SKM-1 (cell line): ENCODE measurements at regions not wholly inside any gene's neighbourhood (a gene's known extent, or its start where the extent isn't known, plus 50 kb on each side); places are given as distances from the start of the nearest gene placed in this dataset.

Experiments
- DNase-seq: peaks from one replicate; lab custom pipeline; 2025; ENCODE audit not compliant: unreplicated experiment; lab: John Stamatoyannopoulos, UW

- no peak for DNase-seq
Measured at GRCh38 chr13:50071379-50071778, 56.1 kb downstream of the KCNRG start.

- no peak for DNase-seq
Measured at GRCh38 chr13:50072676-50073075, 57.4 kb downstream of the KCNRG start.

GRCh38 chr13:50073340-50073739, 58.1 kb downstream of the KCNRG start:
- no peak for DNase-seq

GRCh38 chr13:50074843-50075242, 59.6 kb downstream of the KCNRG start:
- DNase-seq: no peak

- no peak for DNase-seq
Measured at GRCh38 chr13:50075619-50076097, 60.4 kb downstream of the KCNRG start.

GRCh38 chr13:50077431-50077830, 62.2 kb downstream of the KCNRG start:
- DNase-seq: no peak

- DNase-seq: no peak
Measured at GRCh38 chr13:50078231-50078894, 63.1 kb downstream of the KCNRG start.

- DNase-seq: no peak
Measured at GRCh38 chr13:50078895-50079654, 63.8 kb downstream of the KCNRG start.

GRCh38 chr13:50079655-50080202, 64.5 kb downstream of the KCNRG start:
- no peak for DNase-seq

GRCh38 chr13:50080203-50080910, 65.1 kb downstream of the KCNRG start:
- no peak for DNase-seq

GRCh38 chr13:50080911-50081678, 65.9 kb downstream of the KCNRG start:
- DNase-seq: no peak

- DNase-seq: peak; percentile 98
Measured at GRCh38 chr13:50081679-50082425, 66.6 kb downstream of the KCNRG start.

- DNase-seq: peak; percentile 68
Measured at GRCh38 chr13:50082426-50083281, 67.4 kb downstream of the KCNRG start.

GRCh38 chr13:50085063-50085462, 69.8 kb downstream of the KCNRG start:
- DNase-seq: no peak

- DNase-seq: no peak
Measured at GRCh38 chr13:50089633-50090032, 74.4 kb downstream of the KCNRG start.

- DNase-seq: no peak
Measured at GRCh38 chr13:50090211-50090610, 75.0 kb downstream of the KCNRG start.

- no peak for DNase-seq
Measured at GRCh38 chr13:50094615-50095293, 79.5 kb downstream of the KCNRG start.

GRCh38 chr13:50098693-50099092, 83.4 kb downstream of the KCNRG start:
- no peak for DNase-seq

- DNase-seq: no peak
Measured at GRCh38 chr13:50099473-50099872, 84.2 kb downstream of the KCNRG start.
